Type B pancreatic cell (in vitro differentiated cells): ENCODE measurements at regions not wholly inside any gene's neighbourhood (a gene's known extent, or its start where the extent isn't known, plus 50 kb on each side); places are given as distances from the start of the nearest gene placed in this dataset.
"Not testable (repeated sequence)": the region's sequence is repeated elsewhere in the genome, so short reads cannot be mapped to it uniquely, and the experiment has no call there.

ENCODE experiments used
- DNase-seq: peaks from one replicate; pipeline ENCODE4 v3.0.0; 2021; ENCODE audit warnings: mixed read lengths; ENCODE audit not compliant: unreplicated experiment; ENCODE audit errors: extremely low spot score
- H3K27ac Mint-ChIP-seq: 2 replicates; pipeline ENCODE4 v1.8.0; 2021; ENCODE audit warnings: mild to moderate bottlenecking, mixed read lengths
- H3K27me3 Mint-ChIP-seq: 2 replicates; pipeline ENCODE4 v1.8.0; 2021; ENCODE audit warnings: mixed read lengths
- H3K36me3 Mint-ChIP-seq: 2 replicates; pipeline ENCODE4 v1.8.0; 2021; ENCODE audit warnings: mixed read lengths
- H3K4me1 Mint-ChIP-seq: one replicate; pipeline ENCODE4 v1.8.0; 2021; ENCODE audit warnings: mixed read lengths; ENCODE audit not compliant: unreplicated experiment
- H3K4me3 Mint-ChIP-seq: 2 replicates; pipeline ENCODE4 v1.8.0; 2021; ENCODE audit warnings: mild to moderate bottlenecking, mixed read lengths
- H3K9me3 Mint-ChIP-seq: 2 replicates; pipeline ENCODE4 v1.8.0; 2021; ENCODE audit warnings: mixed read lengths
- TF ChIP-seq, protein P1 (sequence below): fragments of 200-600 bp; sonication (generic); conservative IDR thresholded peaks from 2 replicates; pipeline ENCODE4 v1.5.0; 2021; ENCODE audit warnings: antibody characterized with exemption, mild to moderate bottlenecking

DNA sequence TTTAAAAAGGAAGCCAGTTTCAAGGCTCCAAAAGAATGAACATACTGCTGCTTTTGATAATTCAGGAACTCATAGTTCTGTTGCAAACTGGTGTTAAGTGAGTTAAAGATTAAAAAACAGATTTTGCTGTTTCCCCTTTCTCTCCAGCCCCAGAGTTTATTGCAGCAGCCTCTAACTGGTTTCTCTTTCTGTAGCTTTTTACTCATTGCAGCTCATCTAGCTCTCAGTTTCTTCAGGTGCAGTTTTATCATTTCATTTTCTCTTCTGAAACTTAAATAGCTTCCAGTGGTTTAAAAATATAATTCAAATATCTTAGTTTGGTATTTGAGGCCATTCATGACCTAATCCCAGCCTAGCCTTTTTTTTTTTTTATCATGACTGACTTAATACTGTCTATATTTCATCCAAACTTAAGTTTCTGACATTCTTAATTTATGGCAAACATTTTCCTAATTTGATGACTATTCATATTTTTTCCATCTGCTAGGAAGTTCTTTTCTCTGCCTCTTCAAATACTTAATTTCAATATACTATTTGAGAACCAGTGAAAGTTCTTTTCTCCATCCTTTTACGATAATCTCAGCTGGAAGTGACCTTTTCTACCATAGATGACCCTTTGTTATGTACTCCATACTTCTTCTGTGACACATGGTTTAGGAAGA is 252.7 kb upstream of the GRIA1 start:
- H3K4me3 Mint-ChIP-seq = no peak overlapping the region
- H3K36me3 Mint-ChIP-seq = no peaks in the 10 kb centered on the region
- no peak for DNase-seq
- TF ChIP-seq, protein P1, sequence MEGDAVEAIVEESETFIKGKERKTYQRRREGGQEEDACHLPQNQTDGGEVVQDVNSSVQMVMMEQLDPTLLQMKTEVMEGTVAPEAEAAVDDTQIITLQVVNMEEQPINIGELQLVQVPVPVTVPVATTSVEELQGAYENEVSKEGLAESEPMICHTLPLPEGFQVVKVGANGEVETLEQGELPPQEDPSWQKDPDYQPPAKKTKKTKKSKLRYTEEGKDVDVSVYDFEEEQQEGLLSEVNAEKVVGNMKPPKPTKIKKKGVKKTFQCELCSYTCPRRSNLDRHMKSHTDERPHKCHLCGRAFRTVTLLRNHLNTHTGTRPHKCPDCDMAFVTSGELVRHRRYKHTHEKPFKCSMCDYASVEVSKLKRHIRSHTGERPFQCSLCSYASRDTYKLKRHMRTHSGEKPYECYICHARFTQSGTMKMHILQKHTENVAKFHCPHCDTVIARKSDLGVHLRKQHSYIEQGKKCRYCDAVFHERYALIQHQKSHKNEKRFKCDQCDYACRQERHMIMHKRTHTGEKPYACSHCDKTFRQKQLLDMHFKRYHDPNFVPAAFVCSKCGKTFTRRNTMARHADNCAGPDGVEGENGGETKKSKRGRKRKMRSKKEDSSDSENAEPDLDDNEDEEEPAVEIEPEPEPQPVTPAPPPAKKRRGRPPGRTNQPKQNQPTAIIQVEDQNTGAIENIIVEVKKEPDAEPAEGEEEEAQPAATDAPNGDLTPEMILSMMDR = no peak
- no peaks in the 10 kb centered on the region for H3K4me1 Mint-ChIP-seq
- no peak overlapping the region for H3K27ac Mint-ChIP-seq
- H3K27me3 Mint-ChIP-seq = no peaks in the 10 kb centered on the region
- no peaks in the 10 kb centered on the region for H3K9me3 Mint-ChIP-seq

DNA sequence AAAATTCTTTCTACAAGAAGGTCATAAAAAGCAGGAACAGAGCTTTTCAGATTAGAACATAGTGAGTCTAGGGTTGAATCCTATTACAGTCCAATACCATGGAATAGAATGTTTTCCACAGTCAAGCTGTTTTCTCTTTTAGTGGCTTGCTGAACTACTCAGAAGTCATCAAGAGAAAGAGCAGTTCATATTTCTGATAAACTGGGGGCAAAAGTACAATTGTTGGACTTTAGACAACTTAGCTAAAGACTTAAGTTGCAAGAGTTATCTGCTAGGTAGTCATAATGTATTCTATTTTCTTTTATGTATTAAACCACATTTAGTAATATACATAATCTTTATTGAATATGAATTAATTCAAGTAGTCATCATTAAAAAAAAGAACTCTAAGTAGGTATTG is 233.1 kb upstream of the GRIA1 start:
- TF ChIP-seq, protein P1 = no peak
- H3K27ac Mint-ChIP-seq = no peak overlapping the region
- H3K9me3 Mint-ChIP-seq = no peaks in the 10 kb centered on the region
- H3K4me1 Mint-ChIP-seq = no peaks in the 10 kb centered on the region
- no peak overlapping the region for H3K4me3 Mint-ChIP-seq
- DNase-seq = no peak
- peaks cover 7% of the 10 kb centered on the region for H3K27me3 Mint-ChIP-seq
- H3K36me3 Mint-ChIP-seq = no peaks in the 10 kb centered on the region

DNA sequence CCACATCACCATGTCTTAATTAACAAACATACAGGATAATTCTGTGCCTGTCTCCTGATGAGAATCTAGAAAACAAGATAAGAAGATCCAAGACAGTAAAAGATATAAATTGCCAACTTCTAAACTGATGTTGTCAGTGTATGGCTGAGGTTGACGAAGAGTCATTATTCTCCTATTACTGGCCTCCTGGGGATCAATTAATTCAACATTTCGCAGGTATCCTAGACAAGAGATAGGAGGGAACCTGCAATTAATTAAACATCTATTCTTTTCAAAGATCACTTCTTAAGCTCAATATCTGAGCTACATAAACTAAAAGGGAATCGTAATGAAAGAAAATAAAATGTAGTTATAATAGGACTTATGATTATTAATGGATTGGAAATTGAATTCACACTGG is 232.0 kb upstream of the GRIA1 start:
- no peaks in the 10 kb centered on the region for H3K4me1 Mint-ChIP-seq
- no peaks in the 10 kb centered on the region for H3K9me3 Mint-ChIP-seq
- TF ChIP-seq, protein P1 = no peak
- H3K36me3 Mint-ChIP-seq = no peaks in the 10 kb centered on the region
- peaks cover 7% of the 10 kb centered on the region for H3K27me3 Mint-ChIP-seq
- DNase-seq = no peak
- no peak overlapping the region for H3K27ac Mint-ChIP-seq
- H3K4me3 Mint-ChIP-seq = no peak overlapping the region

DNA sequence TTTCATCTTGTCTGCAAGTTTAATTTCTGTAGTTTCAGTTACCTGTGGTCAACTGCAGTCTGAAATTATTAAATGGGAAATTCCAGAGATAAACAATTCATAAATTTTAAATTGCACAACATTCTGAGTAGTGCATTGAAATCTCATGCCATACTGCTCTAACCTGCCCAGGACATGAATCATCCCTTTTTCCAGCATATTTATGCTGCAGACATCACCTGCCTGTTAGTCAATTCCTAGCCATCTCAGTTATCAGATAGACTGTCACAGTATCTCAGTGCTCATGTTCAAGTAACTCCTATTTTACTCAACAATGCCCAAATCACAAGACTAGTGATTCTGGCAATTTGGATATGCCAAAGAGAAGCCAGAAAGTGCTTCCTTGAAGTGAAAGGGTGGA is 223.0 kb upstream of the GRIA1 start:
- DNase-seq = no peak
- Mint-ChIP-seq H3K9me3 (no peaks in the 10 kb centered on the region), H3K4me1 (no peaks in the 10 kb centered on the region), H3K27ac (no peak overlapping the region), H3K36me3 (no peaks in the 10 kb centered on the region), H3K27me3 (peaks cover 4% of the 10 kb centered on the region), H3K4me3 (no peak overlapping the region)
- TF ChIP-seq, protein P1 = no peak

DNA sequence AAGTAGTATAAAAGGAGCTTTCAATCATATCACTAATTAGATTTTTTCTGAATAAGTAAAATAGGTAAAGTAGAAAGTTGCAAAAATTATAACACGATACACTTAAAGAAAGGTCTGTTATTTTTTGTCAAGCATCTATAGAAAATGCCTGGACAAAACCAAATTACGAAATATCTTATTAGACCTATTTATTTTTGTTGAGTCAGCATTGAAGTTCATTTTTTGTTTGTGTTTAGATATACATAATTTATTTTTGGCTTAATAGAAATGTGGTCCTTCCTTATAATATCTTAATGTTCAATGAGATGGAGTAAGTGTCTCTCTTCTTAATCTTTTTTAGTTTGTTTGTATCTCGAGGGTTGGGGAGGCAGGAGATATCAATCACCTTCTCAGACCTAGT is 214.8 kb upstream of the GRIA1 start:
- Mint-ChIP-seq H3K9me3 (no peaks in the 10 kb centered on the region), H3K4me1 (no peaks in the 10 kb centered on the region), H3K27ac (no peak overlapping the region), H3K36me3 (no peaks in the 10 kb centered on the region), H3K27me3 (peaks cover 3% of the 10 kb centered on the region), H3K4me3 (no peak overlapping the region)
- DNase-seq = no peak
- TF ChIP-seq, protein P1 = no peak

DNA sequence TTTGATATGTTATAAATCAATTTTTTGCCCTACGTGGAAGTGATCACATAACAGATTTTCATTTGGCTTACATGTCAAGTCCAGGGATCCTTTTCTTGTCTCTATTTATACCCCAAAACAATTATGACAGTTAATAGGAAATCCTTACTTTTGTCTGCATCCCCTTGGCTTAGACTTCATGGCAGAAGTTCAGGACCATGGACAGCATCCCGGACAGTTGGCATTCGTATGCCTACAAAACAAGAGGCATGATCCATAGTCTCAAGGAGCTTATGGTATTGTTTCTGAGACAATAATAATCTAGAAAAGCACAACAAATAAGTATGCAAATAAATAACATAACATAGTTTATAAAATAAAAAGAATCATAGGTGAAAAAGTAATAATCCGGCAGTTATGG is 214.3 kb upstream of the GRIA1 start:
- TF ChIP-seq, protein P1 = no peak
- H3K9me3 Mint-ChIP-seq = no peaks in the 10 kb centered on the region
- H3K36me3 Mint-ChIP-seq = no peaks in the 10 kb centered on the region
- H3K4me1 Mint-ChIP-seq = no peaks in the 10 kb centered on the region
- no peak overlapping the region for H3K27ac Mint-ChIP-seq
- no peak overlapping the region for H3K4me3 Mint-ChIP-seq
- DNase-seq = no peak
- H3K27me3 Mint-ChIP-seq = peaks cover 3% of the 10 kb centered on the region

DNA sequence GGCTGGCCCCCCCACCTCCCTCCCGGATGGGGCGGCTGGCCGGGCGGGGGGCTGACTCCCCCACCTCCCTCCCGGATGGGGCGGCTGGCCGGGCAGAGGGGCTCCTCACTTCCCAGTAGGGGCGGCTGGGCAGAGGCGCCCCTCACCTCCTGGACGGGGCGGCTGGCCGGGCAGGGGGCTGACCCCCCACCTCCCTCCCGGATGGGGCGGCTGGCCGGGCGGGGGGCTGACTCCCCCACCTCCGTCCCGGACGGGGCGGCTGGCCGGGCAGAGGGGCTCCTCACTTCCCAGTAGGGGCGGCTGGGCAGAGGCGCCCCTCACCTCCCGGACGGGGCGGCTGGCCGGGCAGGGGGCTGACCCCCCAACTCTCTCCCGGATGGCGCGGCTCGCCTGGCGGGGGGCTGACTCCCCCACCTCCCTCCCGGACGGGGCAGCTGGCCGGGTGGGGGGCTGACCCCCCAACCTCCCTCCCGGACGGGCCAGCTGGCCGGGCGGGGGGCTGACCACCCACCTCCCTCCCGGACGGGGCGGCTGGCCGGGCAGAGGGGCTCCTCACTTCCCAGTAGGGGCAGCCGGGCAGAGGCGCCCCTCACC is 194.1 kb upstream of the GRIA1 start:
- H3K9me3 Mint-ChIP-seq, H3K27me3 Mint-ChIP-seq, H3K4me3 Mint-ChIP-seq, DNase-seq, H3K27ac Mint-ChIP-seq, H3K36me3 Mint-ChIP-seq, H3K4me1 Mint-ChIP-seq: not testable (repeated sequence)
